MM.1S (cell line): ENCODE measurements at regions not wholly inside any gene's neighbourhood (a gene's known extent, or its start where the extent isn't known, plus 50 kb on each side); places are given as distances from the start of the nearest gene placed in this dataset.

Source experiments
- DNase-seq: peaks from one replicate; pipeline ENCODE4 v3.0.0-alpha.2; 2015
- H2AFZ ChIP-seq: fragments of 300-600 bp; sonication (generic); 2 replicates; pipeline ENCODE4 v1.6.0; 2016; ENCODE audit warnings: antibody characterized with exemption, low read length
- H3F3A ChIP-seq: fragments of 300-600 bp; sonication (generic); 2 replicates; pipeline ENCODE4 v1.6.1; 2016; ENCODE audit warnings: mild to moderate bottlenecking, antibody characterized with exemption, low read length, moderate library complexity, mixed read lengths; ENCODE audit not compliant: insufficient read depth
- H3K27ac ChIP-seq: fragments of 300-600 bp; sonication (generic); 2 replicates; pipeline ENCODE4 v1.5.1; 2016; ENCODE audit warnings: mild to moderate bottlenecking, low read length
- H3K27me3 ChIP-seq: fragments of 300-600 bp; sonication (generic); replicated peaks from 2 replicates; pipeline ENCODE4 v1.6.0; 2016; ENCODE audit warnings: low read length; ENCODE audit not compliant: insufficient read depth
- H3K36me3 ChIP-seq: fragments of 300-600 bp; sonication (generic); replicated peaks from 2 replicates; pipeline ENCODE4 v1.6.1; 2016; ENCODE audit warnings: mild to moderate bottlenecking, low read length, mixed read lengths; ENCODE audit not compliant: insufficient read depth
- H3K4me1 ChIP-seq: fragments of 300-600 bp; sonication (generic); 2 replicates; pipeline ENCODE4 v1.6.1; 2016; ENCODE audit warnings: low read length, mixed read lengths
- H3K4me2 ChIP-seq: fragments of 300-600 bp; sonication (generic); 2 replicates; pipeline ENCODE4 v1.6.0; 2016; ENCODE audit warnings: low read depth, low read length
- H3K4me3 ChIP-seq: fragments of 300-600 bp; sonication (generic); 2 replicates; pipeline ENCODE4 v1.5.1; 2016; ENCODE audit warnings: low read length, mixed read lengths
- H3K79me2 ChIP-seq: fragments of 300-600 bp; sonication (generic); 2 replicates; pipeline ENCODE4 v1.6.1; 2016; ENCODE audit warnings: mixed run types, low read length, mixed read lengths
- H3K9ac ChIP-seq: fragments of 300-600 bp; sonication (generic); 2 replicates; pipeline ENCODE4 v1.6.1; 2016; ENCODE audit warnings: low read length, mixed read lengths
- H3K9me2 ChIP-seq: fragments of 300-600 bp; sonication (generic); replicated peaks from 2 replicates; pipeline ENCODE4 v1.6.1; 2016; ENCODE audit warnings: mild to moderate bottlenecking, low read length, mixed read lengths; ENCODE audit not compliant: insufficient read depth
- H3K9me3 ChIP-seq: fragments of 300-600 bp; sonication (generic); replicated peaks from 2 replicates; pipeline ENCODE4 v1.6.1; 2016; ENCODE audit warnings: mild to moderate bottlenecking, low read length, mixed read lengths; ENCODE audit not compliant: insufficient read depth
- H4K20me1 ChIP-seq: fragments of 300-600 bp; sonication (generic); 2 replicates; pipeline ENCODE4 v1.6.1; 2016; ENCODE audit warnings: mild to moderate bottlenecking, low read length, moderate library complexity, mixed read lengths; ENCODE audit not compliant: insufficient read depth
- CTCF ChIP-seq: fragments of 300-600 bp; sonication (generic); IDR thresholded peaks from 2 replicates; pipeline ENCODE4 v1.5.1; 2016; ENCODE audit warnings: antibody characterized with exemption, low read length, mixed read lengths
- EZH2 ChIP-seq: fragments of 300-600 bp; sonication (generic); optimal IDR thresholded peaks from 2 replicates; pipeline ENCODE3; 2017; ENCODE audit warnings: low read depth, mild to moderate bottlenecking, antibody characterized with exemption, low read length, mixed read lengths
- EZH2phosphoT487 ChIP-seq: fragments of 300-600 bp; sonication (generic); IDR thresholded peaks from 2 replicates; pipeline ENCODE4 v1.6.1; 2018; ENCODE audit warnings: antibody characterized with exemption, low read length

- Histone ChIP-seq H3K9me2 (no peaks in the 10 kb centered on the region), H2AFZ (no peak overlapping the region), H4K20me1 (no peaks in the 10 kb centered on the region), H3K9ac (no peak overlapping the region), H3K4me3 (no peak overlapping the region), H3K4me1 (no peaks in the 10 kb centered on the region), H3K9me3 (no peaks in the 10 kb centered on the region), H3K4me2 (no peak overlapping the region), H3F3A (no peaks in the 10 kb centered on the region), H3K27me3 (no peaks in the 10 kb centered on the region), H3K79me2 (no peaks in the 10 kb centered on the region), H3K36me3 (no peaks in the 10 kb centered on the region), H3K27ac (no peak overlapping the region)
- TF ChIP-seq EZH2 (no peak), CTCF (no peak), EZH2phosphoT487 (no peak)
- no peak for DNase-seq
Measured at GRCh38 chrX:40358994-40359393, 221.8 kb upstream of the ATP6AP2 start.

- Histone ChIP-seq H3K27ac (no peak overlapping the region), H2AFZ (no peak overlapping the region), H3K36me3 (no peaks in the 10 kb centered on the region), H3K9ac (no peak overlapping the region), H3K9me3 (no peaks in the 10 kb centered on the region), H3K4me2 (no peak overlapping the region), H3K27me3 (no peaks in the 10 kb centered on the region), H3K4me3 (no peak overlapping the region), H3K9me2 (no peaks in the 10 kb centered on the region), H3F3A (no peaks in the 10 kb centered on the region), H3K4me1 (no peaks in the 10 kb centered on the region), H4K20me1 (no peaks in the 10 kb centered on the region), H3K79me2 (no peaks in the 10 kb centered on the region)
- no peak for TF ChIP-seq EZH2phosphoT487
- TF ChIP-seq EZH2: no peak
- no peak for TF ChIP-seq CTCF
- no peak for DNase-seq
Measured at GRCh38 chrX:40349251-40349650, 231.5 kb upstream of the ATP6AP2 start.

- Histone ChIP-seq H3K9me2 (no peaks in the 10 kb centered on the region), H3K4me3 (no peak overlapping the region), H3K36me3 (no peaks in the 10 kb centered on the region), H3K4me2 (no peak overlapping the region), H3K4me1 (no peaks in the 10 kb centered on the region), H3F3A (no peaks in the 10 kb centered on the region), H3K79me2 (no peaks in the 10 kb centered on the region), H4K20me1 (no peaks in the 10 kb centered on the region), H3K9me3 (no peaks in the 10 kb centered on the region), H3K27me3 (no peaks in the 10 kb centered on the region), H2AFZ (no peak overlapping the region), H3K9ac (no peak overlapping the region), H3K27ac (no peak overlapping the region)
- DNase-seq: no peak
- TF ChIP-seq EZH2phosphoT487 (no peak), CTCF (no peak), EZH2 (no peak)
Measured at GRCh38 chrX:40346379-40346778, 234.4 kb upstream of the ATP6AP2 start.
